Fibroblast of pulmonary artery (primary cell): ENCODE measurements at regions not wholly inside any gene's neighbourhood (a gene's known extent, or its start where the extent isn't known, plus 50 kb on each side); places are given as distances from the start of the nearest gene placed in this dataset.

Experiments used
- DNase-seq: peaks from one replicate; pipeline ENCODE4 v3.0.0-alpha.2; 2010; ENCODE audit warnings: low read depth
- H3K4me3 ChIP-seq: replicated peaks from 2 replicates; pipeline ENCODE4 v1.5.1; 2011; ENCODE audit warnings: low read depth, mild to moderate bottlenecking, control low read depth, low read length, moderate library complexity
- TF ChIP-seq, protein P1 (sequence below): IDR thresholded peaks from 2 replicates; pipeline ENCODE4 v1.5.1; 2011; ENCODE audit warnings: mild to moderate bottlenecking, control low read depth, low read length, inconsistent platforms; ENCODE audit errors: missing control alignments

DNA sequence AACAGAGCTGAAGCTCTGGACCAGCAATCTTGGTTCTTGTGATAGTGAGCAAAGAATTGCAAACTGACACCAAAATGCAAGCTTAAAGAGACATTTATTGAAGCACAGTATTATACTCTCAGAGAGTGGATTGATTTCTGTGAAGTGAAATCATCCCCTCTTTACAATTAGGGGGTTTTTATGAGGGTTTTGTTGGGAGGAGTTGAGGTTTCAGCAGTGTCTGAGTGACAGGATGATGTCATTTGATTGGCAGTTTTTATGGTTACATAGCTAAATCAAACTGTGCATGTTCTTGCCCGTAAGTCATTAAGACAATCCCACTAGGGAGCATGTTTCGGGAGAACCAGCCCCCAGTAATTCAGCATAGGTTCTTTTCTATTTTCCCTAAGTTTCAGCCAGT, 1200.5 kb downstream of the SI start:
- TF ChIP-seq, protein P1, sequence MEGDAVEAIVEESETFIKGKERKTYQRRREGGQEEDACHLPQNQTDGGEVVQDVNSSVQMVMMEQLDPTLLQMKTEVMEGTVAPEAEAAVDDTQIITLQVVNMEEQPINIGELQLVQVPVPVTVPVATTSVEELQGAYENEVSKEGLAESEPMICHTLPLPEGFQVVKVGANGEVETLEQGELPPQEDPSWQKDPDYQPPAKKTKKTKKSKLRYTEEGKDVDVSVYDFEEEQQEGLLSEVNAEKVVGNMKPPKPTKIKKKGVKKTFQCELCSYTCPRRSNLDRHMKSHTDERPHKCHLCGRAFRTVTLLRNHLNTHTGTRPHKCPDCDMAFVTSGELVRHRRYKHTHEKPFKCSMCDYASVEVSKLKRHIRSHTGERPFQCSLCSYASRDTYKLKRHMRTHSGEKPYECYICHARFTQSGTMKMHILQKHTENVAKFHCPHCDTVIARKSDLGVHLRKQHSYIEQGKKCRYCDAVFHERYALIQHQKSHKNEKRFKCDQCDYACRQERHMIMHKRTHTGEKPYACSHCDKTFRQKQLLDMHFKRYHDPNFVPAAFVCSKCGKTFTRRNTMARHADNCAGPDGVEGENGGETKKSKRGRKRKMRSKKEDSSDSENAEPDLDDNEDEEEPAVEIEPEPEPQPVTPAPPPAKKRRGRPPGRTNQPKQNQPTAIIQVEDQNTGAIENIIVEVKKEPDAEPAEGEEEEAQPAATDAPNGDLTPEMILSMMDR: no peak
- no peak overlapping the region for H3K4me3 ChIP-seq
- no peak for DNase-seq

DNA sequence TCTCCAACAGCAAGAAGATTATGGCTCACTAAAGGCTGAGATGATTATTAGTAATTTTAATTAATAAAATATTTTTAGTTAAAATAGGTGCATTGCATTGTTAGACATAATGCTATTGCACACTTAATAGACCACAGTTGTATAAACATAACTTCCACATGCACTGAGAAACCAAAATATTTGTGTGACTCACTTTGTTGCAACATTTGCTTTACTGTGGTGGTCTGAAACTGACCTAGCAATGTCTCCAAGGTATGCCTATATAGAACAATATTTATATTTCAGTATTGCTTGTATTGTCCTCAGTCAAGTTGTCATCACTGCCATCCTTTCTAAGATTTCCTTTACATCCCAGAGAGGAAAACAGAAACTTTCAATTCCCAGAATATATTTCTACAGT, 1215.2 kb downstream of the SI start:
- no peak for DNase-seq
- TF ChIP-seq, protein P1: no peak
- no peak overlapping the region for H3K4me3 ChIP-seq

DNA sequence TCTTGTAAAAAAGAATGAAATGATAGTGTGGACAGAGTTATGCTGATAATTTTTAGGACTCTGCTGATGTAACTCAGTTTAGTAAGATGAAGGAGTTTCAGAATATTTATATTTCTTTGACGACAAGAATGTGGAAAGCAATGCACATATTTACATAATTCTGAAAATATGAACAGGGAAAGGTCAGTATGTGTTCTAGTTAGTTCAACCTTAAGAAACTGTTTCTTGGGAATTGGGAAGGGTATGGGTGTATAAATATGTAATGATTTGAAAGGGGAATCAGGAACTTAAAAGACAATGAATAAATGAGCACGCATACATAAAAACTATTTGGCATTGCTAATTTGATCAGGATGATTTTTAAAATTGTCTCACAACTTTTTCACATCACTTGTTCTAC, 1226.1 kb downstream of the SI start:
- DNase-seq: no peak
- H3K4me3 ChIP-seq: no peak overlapping the region
- TF ChIP-seq, protein P1: no peak

DNA sequence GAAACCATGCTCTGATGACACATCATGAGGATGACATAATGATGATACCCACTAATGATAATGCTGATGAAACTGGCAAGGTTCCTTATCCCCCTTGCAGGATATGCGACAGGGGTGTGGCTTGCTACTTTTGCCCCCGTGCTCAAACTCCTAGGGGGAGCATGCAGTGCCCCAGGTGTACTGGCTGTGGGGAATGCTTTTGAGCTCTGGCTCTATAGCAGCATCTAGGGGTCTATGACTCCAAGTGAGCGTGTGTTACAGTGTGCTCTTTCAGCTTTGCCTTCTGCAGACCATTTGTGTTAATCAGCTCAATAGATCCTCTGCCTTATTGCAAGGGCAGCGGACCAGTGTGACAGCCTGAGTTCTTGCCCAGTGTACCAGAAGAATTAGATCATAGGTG, 1239.5 kb downstream of the SI start:
- DNase-seq: no peak
- TF ChIP-seq, protein P1: no peak
- no peak overlapping the region for H3K4me3 ChIP-seq

DNA sequence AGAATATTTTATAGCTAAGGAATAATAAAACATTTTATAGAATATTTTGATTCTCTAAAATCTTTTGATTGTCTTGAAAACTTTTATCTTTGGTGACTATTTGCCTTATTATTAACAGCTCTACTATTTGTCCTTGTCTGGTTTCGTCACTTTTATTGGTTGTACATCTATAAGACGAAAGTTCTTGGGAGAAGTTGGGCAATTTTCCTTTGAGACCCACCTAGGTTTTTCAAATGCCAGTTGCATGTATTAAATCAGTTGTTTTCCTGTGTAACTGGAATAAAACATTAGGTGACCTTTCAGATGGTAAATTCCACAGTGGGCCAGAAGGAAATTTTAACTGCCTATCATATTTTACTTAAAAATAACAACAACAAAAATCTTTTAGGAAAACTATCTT, 1245.7 kb downstream of the SI start:
- no peak for DNase-seq

DNA sequence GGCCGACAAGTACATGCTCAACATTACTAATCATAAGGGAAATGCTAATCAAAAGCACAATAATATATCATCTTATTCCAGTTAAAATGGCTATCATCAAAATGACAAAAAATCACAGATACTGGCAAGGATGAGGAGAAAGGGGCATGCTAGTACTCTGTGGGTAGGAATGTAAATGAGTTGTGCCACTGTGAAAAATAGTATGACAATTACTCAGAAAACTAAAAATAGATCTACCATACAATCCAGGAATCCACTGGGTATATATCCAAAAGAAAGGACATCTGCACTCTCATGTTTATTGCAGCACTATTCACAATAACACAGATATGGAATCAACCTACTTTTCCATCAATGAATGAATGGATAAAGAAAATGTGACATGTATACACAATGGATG, 1256.5 kb downstream of the SI start:
- H3K4me3 ChIP-seq: no peak overlapping the region
- TF ChIP-seq, protein P1: no peak
- no peak for DNase-seq

More for the DNA sequence above, 1245.7 kb downstream of the SI start:
- TF ChIP-seq, protein P1: no peak
- no peak overlapping the region for H3K4me3 ChIP-seq

DNA sequence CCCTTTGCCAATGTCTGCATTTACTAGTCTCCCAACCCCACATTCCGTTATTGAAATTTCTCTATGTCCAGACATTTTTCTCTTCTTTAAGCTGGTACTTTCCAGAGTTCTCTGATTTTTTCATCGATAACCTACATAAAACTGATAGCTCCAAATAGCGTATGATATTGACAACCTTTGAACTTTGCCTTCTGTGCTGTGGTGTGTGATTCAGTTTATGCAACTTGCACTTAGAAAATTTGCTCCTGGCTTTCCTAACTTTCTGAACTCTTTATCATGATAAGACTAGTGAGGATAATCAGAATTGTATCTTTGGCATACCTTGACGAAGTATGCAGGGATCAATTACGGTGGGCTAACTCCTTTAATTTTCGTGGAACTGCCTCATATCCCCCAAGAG, 1261.3 kb downstream of the SI start:
- H3K4me3 ChIP-seq: no peak overlapping the region
- no peak for DNase-seq
- TF ChIP-seq, protein P1: no peak
